HuH-7.5 (cell line): ENCODE measurements at regions not wholly inside any gene's neighbourhood (a gene's known extent, or its start where the extent isn't known, plus 50 kb on each side); places are given as distances from the start of the nearest gene placed in this dataset.
A peak's percentile ranks its signal among the peaks of the same experiment; 100 is the strongest.
"Not testable (repeated sequence)": the region's sequence is repeated elsewhere in the genome, so short reads cannot be mapped to it uniquely, and the experiment has no call there.

Experiments used
- DNase-seq: peaks from one replicate; pipeline ENCODE4 v3.0.0; 2011; ENCODE audit warnings: low spot score

DNA sequence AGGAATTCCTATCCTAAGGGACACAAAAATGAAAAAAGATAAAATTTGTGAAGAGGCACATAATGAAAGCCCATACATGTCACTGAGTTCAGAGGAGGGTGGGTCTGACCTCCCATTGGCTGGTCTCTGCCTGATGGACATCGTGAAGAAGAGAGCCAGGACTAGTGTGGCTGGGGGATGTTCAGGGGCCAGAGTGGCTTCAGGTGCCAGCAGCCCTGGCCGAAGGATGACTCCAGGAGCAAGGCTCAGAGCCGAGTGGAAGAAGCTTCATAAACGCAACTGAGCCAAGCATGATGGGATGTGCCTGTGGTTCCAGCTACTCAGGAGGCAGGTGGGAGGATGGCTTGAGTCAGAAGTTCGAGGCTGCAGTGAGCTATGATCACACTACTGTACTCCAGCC lies 56.9 kb upstream of the ATP5PO start:
- no peak for DNase-seq

DNA sequence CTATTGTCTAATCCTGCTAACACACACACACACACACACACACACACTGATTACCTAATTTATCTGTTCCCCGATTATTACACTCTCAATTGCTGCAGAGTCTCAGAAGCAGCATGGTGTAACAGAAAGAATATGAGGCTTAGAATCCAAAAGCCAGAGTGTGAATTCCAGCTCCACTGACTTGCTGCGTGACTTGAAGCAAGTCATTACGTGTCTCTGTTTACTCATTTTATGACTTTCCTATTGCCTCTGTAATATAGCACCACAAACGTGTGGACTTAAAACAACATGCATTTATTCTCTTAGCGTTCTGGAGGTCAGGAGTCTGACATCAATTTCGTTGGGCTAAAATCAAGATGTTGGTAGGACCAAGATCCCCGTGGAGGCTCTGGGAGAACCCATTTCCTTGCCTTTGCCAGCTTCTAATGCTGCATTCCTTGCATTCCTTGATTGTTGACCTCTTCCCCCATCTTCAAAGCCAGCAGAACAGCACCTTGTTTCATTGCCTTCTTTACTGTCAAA lies 55.9 kb upstream of the ATP5PO start:
- no peak for DNase-seq

DNA sequence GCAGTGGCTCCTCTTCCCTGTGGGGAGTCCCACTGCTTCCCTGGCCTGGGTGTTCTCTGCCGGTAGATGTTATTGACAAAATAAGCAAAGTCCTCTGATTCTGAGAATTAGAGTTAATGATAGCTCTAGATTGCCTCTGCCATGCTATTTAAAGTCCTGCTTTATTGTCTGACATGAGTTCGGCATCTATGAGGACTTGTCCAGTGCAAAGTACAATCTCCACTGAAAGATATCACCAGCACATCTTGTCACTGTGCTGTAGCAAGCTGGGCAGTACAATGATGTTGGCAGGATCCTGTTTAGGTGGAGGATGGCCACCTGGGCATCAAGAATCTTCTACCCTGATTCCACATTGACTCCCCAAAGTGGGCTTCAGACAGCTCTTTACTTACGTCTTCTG lies 54.0 kb upstream of the ATP5PO start:
- no peak for DNase-seq

DNA sequence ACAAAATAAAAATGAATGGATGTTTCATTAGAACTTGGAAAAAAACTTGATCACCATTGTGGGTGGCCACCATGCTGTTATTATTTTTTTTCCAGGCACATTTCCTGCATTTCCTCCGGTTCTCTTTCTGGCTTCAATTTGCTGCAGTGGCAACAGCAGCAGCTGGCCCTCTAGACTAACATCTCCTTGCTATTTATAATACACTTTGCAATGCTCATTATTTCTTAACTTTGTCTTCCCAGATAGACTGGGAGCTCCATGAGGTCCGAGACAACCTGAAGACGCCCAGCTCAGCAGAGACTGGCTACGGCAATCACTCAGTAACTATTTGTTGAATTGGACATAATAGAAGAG lies 53.4 kb upstream of the ATP5PO start:
- DNase-seq, result no peak

DNA sequence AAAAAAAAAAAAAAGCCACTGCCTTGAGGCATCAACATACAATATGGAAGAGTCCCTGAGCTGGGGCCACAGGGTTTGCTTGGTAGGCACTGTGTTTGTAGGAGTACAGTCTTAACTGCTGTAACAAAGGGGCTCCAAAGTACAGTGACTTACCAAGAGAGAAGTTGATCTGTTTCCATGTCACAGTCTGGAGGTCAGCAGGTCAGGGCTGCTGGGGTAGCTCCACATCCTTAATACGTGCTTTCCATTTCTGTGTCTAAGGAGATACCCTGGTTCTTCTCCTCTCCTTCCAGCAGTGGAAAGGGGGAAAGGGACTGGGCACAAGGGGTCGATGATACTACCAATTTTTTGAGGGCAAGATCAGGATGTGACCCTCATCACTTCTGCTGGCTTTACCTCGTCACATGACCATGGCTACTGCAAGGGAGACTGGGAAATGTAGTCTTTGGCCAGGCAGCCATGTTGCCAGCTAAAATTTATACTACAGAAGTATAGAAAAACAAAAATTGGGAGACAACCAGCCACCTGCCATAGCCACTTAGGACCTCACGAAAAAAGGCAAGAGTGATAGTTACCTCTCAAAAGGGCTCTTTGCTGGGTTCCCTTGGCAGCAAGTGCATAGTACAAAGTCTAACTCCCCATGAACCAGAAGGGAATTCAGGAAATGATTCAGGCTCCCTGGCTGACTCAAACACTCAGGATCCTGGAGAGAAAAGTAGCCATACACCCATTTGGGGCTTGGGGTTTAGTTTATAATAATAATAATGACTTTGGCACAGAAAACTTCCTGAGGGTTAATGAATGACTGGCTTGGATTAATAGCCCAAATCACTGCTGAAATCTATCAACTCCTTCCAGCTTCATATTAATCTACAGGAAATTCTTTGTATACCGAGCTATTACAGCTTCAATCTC lies 52.7 kb upstream of the ATP5PO start:
- peak; percentile 21 for DNase-seq

DNA sequence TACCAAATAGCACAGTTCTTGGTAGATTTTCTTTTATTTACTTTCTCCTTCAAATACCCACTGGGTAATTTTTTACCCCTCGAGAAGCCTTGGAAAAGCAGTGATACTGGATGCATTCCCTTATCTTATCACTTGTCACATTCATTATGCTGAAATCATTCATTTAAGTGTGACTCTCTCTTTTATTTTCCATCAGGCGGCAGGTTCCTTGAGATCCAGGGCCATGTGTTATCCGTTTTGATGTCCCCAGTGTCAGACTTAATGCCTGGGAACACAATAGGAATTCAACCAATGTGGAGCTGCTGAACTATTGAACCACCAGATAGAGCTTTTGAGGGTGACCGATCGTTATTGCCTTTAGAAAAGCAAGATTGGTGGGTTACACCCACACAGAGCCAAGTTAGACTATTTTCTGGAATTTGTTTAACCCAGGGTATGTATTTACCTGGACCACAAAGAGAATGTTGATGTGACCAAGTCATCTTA lies 51.5 kb upstream of the ATP5PO start:
- no peak for DNase-seq

DNA sequence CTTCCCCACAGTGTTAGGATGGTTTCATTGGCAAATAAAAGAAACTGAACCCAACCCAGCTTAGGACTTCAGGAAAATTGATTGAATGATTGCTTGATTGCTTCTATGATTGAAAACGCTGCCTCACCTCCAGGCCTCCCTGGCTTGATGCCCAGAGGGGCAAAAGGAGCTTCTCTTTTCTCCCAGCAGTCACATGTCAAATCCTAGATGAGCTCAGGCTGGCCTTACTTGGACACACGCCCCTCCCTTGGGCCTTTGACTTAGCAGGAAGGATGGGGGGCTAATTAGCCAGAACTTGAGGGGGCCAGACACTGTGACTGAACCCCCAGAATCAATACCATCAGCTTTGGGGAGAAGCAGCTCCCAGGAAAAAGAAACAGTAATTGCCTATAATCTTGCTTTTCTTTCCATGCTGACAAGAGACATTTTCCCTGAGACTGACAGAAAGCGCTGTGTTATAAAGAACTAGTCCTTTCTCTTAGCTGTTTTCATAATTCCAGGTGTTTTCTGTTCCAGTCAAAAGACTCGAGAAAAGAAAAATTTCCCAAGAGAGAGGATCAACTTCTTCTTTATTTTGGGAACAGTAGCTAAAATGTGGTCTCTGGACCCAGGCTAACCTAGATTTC lies 50.8 kb upstream of the ATP5PO start:
- DNase-seq, result no peak

DNA sequence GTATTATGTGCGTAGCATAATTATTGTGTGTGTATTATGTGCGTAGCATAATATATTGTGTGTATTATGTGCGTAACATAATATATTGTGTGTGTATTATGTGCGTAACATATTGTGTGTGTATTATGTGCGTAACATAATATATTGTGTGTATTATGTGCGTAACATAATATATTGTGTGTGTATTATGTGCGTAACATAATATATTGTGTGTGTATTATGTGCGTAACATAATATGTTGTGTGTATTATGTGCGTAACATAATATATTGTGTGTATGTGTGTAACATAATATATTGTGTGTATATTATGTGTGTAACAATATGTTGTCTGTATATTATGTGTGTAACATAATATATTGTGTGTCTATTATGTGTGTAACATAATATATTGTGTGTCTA lies 50.1 kb upstream of the ATP5PO start:
- DNase-seq, result not testable (repeated sequence)
